ENCODE measurements at regions not wholly inside any gene's neighbourhood (a gene's known extent, or its start where the extent isn't known, plus 50 kb on each side); places are given as distances from the start of the nearest gene placed in this dataset.
"Not testable (repeated sequence)": the region's sequence is repeated elsewhere in the genome, so short reads cannot be mapped to it uniquely, and the experiment has no call there.

DNA sequence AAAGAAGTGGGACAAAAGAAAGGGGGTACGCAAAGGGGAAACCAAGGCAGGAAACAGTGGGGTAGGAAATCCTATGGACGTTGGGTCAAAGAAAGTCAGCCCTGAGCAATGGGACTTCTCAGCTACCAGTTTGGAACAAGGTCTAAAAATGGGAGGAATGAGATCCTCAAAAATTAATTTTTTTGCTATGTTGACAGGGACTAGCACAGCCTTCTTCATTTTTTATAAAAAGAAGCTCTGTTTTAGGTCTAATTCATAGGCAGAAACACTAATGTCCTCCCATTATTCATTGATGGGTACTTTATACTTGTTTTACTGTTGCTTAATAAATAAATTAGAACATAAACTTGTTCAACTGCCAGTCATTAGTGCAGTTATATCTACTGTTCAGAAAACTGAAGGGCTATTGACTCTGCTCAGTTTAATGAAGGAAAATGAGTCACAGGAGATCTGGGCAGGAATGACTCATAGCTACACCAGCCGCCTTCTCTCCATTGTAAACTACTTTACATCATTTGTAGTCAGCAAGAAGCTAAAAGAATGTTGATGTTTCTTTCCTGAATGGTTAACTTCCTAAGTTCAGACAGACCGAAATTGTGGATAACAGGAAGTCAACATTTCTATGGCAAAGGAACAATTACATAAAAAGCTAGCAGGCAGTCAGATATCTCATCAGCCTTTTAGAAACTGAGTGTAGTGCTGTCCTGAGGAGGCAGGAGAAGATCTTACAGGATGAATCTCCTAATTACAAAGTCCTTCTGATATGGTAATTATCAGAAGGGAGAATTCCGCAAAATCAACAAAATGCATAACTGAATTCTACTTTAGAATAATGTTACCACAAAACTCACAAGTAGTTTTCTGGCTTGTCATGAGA, 356.4 kb upstream of the PKN2 start:
- Mint-ChIP-seq H3K4me3 (no peak overlapping the region), H3K27me3 (ENCODE audit: low read depth in 3 of 3) (peaks cover 1 to 3% (median 1%) of the 10 kb centered on the region in 3 donors)

GRCh38 chr1:88330201-88330600, 353.9 kb upstream of the PKN2 start:
- Mint-ChIP-seq H3K9me3 (peaks cover 0 to 2% (median 0%) of the 10 kb centered on the region in 6 donors), H3K4me3 (no peak overlapping the region), H3K27me3 (ENCODE audit: low read depth in 3 of 3) (peaks cover 0 to 3% (median 1%) of the 10 kb centered on the region in 3 donors), H3K36me3 (no peaks in the 10 kb centered on the region), H3K27ac (no peak overlapping the region), H3K4me1 (no peaks in the 10 kb centered on the region)
- DNase-seq, result no peak

More for the DNA sequence above, 356.4 kb upstream of the PKN2 start:
- peaks cover 0 to 3% (median 0%) of the 10 kb centered on the region in 6 donors for H3K9me3 Mint-ChIP-seq
- H3K36me3 Mint-ChIP-seq, result no peaks in the 10 kb centered on the region
- DNase-seq, result no peak
- no peak overlapping the region for H3K27ac Mint-ChIP-seq
- no peaks in the 10 kb centered on the region for H3K4me1 Mint-ChIP-seq

DNA sequence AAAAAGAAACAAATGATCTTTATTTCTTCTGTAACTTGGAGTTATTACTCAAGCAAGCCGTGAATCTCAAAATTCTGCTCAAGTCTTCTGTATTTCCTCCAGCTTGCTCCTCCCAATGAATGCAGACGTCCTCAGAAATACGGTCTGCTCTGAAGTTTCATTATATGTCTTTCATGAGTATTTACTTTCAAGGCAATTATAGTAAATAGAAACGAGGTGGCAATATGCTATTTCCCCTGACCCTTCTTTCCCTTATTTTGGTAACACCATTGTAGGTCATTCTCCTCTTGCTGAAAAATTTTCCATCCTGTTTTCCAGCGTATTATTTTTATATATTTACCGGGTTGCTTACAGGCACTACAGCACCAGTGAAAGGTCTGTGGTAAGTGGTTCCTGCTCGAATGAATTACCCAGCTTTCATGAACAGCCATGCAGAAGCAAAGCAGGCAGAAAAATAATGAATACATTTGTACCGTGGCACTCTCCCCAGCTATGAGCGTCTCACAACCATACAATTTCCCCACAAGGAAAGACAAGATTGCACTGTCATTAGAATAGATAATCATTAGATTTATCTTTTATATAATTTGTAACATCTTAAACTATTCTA, 350.9 kb upstream of the PKN2 start:
- Mint-ChIP-seq H3K4me1 (no peaks in the 10 kb centered on the region), H3K27ac (no peak overlapping the region)

DNA sequence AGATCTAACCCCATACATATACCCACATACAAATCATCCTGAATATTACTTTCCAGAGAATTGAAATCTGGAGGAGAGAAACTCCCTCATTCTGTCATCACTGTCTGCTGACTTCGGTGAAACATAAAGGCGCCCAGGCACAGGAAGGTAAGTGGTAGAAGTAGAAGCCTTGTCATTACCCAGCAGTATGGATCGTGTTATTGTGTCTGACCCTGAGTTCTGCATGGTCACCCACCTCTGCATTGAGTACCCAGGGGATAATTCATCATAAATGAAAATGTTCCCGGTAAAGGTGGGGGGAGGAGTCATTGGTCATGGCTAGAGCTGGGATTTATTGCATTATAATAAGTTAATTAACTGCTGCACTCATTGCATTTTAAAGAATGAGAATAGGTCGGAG, 342.6 kb upstream of the PKN2 start:
- Mint-ChIP-seq H3K27me3 (ENCODE audit: low read depth in 3 of 3) (peaks cover 0 to 1% (median 0%) of the 10 kb centered on the region in 3 donors), H3K9me3 (peaks cover 4 to 17% (median 7%) of the 10 kb centered on the region in 6 donors), H3K4me1 (no peaks in the 10 kb centered on the region), H3K36me3 (no peaks in the 10 kb centered on the region), H3K27ac (no peak overlapping the region), H3K4me3 (no peak overlapping the region)
- DNase-seq, result no peak

More for the DNA sequence above, 350.9 kb upstream of the PKN2 start:
- Mint-ChIP-seq H3K27me3 (ENCODE audit: low read depth in 3 of 3) (peaks cover 0 to 1% (median 0%) of the 10 kb centered on the region in 3 donors), H3K9me3 (peaks cover 0 to 2% (median 0%) of the 10 kb centered on the region in 6 donors), H3K4me3 (no peak overlapping the region), H3K36me3 (no peaks in the 10 kb centered on the region)
- no peak for DNase-seq

DNA sequence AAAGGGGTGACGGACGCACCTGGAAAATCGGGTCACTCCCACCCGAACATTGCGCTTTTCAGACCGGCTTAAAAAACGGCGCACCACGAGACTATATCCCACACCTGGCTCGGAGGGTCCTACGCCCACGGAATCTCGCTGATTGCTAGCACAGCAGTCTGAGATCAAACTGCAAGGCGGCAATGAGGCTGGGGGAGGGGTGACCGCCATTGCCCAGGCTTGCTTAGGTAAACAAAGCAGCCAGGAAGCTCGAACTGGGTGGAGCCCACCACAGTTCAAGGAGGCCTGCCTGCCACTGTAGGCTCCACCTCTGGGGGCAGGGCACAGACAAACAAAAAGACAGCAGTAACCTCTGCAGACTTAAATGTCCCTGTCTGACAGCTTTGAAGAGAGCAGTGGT, 342.0 kb upstream of the PKN2 start:
- H3K36me3 Mint-ChIP-seq, result not testable (repeated sequence)

GRCh38 chr1:88350648-88351047, 333.4 kb upstream of the PKN2 start:
- H3K4me3 Mint-ChIP-seq, result no peak overlapping the region
- no peaks in the 10 kb centered on the region for H3K4me1 Mint-ChIP-seq
- H3K9me3 Mint-ChIP-seq, result peaks cover 0 to 4% (median 2%) of the 10 kb centered on the region in 6 donors
- H3K27me3 Mint-ChIP-seq (ENCODE audit: low read depth in 3 of 3), result no peaks in the 10 kb centered on the region
- no peak for DNase-seq
- no peaks in the 10 kb centered on the region for H3K36me3 Mint-ChIP-seq
- H3K27ac Mint-ChIP-seq, result no peak overlapping the region

More for the DNA sequence above, 342.0 kb upstream of the PKN2 start:
- DNase-seq; H3K4me3 Mint-ChIP-seq; H3K4me1 Mint-ChIP-seq; H3K27me3 Mint-ChIP-seq (ENCODE audit: low read depth in 3 of 3); H3K27ac Mint-ChIP-seq: not testable (repeated sequence)
- peaks cover 4 to 17% (median 7%) of the 10 kb centered on the region in 6 donors for H3K9me3 Mint-ChIP-seq

- no peaks in the 10 kb centered on the region for H3K27me3 Mint-ChIP-seq (ENCODE audit: low read depth in 3 of 3)
- DNase-seq, result no peak
- no peaks in the 10 kb centered on the region for H3K36me3 Mint-ChIP-seq
- H3K4me1 Mint-ChIP-seq, result no peaks in the 10 kb centered on the region
- H3K27ac Mint-ChIP-seq, result no peak overlapping the region
- no peak overlapping the region for H3K4me3 Mint-ChIP-seq
- peaks cover 0 to 6% (median 2%) of the 10 kb centered on the region in 6 donors for H3K9me3 Mint-ChIP-seq
Measured at GRCh38 chr1:88351960-88352359, 332.1 kb upstream of the PKN2 start.

DNA sequence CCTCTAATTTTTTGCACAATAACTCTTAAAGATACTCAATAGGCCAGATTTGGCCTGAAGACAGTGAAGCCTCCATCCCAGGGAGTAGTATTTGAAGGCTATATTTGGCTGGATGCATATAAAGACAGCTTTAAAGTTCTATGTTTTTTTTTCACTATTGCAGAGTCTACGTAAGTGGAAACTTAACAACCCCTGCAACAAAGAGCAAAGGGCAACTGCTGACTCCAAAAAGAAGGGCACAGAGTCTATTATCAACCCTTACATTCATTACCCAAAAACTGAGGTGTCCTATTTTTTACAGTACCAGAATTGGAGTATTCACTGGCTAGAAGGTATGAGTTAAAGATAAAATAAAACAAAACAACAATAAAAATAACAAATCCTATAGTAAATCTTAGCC, 329.8 kb upstream of the PKN2 start:
- DNase-seq, result no peak
- Mint-ChIP-seq H3K9me3 (peaks cover 0 to 6% (median 2%) of the 10 kb centered on the region in 6 donors), H3K4me1 (no peaks in the 10 kb centered on the region), H3K27ac (no peak overlapping the region), H3K36me3 (no peaks in the 10 kb centered on the region), H3K27me3 (ENCODE audit: low read depth in 3 of 3) (peaks cover 0 to 1% (median 0%) of the 10 kb centered on the region in 3 donors), H3K4me3 (no peak overlapping the region)

- no peak overlapping the region for H3K27ac Mint-ChIP-seq
- H3K27me3 Mint-ChIP-seq (ENCODE audit: low read depth in 3 of 3), result peaks cover 0 to 1% (median 0%) of the 10 kb centered on the region in 3 donors
- no peaks in the 10 kb centered on the region for H3K4me1 Mint-ChIP-seq
- no peak for DNase-seq
- no peak overlapping the region for H3K4me3 Mint-ChIP-seq
- no peaks in the 10 kb centered on the region for H3K36me3 Mint-ChIP-seq
- peaks cover 0 to 6% (median under 1%) of the 10 kb centered on the region in 6 donors for H3K9me3 Mint-ChIP-seq
Measured at GRCh38 chr1:88357729-88358128, 326.3 kb upstream of the PKN2 start.

DNA sequence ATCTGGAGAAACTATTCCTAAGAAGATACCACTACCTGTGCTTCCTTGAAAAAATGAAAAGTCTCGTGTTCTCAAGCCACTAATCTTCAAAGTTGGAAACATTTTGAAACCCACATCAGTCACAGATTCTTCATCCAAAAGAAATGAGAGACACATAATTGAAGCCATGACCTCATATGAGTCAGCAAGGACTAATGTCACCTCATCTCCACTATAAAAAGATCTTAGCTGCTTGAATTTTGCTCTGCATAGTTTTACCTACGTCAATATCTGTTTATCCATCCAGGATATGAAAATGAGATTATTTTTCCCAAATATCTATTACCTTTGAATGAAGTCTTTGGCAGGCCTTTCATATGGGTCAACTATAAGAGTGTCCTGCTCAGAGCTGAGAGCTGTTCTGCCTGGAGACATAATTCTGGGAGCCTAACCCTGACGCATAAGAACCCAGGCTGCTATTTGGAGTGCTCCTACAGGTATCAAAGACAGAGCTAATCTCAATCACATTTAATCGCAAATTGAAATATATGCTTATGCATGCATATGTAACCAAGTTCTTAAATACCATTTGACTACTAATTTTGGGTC, 312.5 kb upstream of the PKN2 start:
- peaks cover 0 to 2% (median 0%) of the 10 kb centered on the region in 6 donors for H3K9me3 Mint-ChIP-seq
- peaks cover 0 to 2% (median 1%) of the 10 kb centered on the region in 3 donors for H3K27me3 Mint-ChIP-seq (ENCODE audit: low read depth in 3 of 3)
- H3K4me1 Mint-ChIP-seq, result no peaks in the 10 kb centered on the region
- no peak overlapping the region for H3K4me3 Mint-ChIP-seq
- no peak overlapping the region for H3K27ac Mint-ChIP-seq
- no peak for DNase-seq
- no peaks in the 10 kb centered on the region for H3K36me3 Mint-ChIP-seq

- H3K36me3 Mint-ChIP-seq, result no peaks in the 10 kb centered on the region
- H3K9me3 Mint-ChIP-seq, result peaks cover 0 to 4% (median under 1%) of the 10 kb centered on the region in 6 donors
- H3K27ac Mint-ChIP-seq, result no peak overlapping the region
- H3K4me3 Mint-ChIP-seq, result no peak overlapping the region
- no peak for DNase-seq
- H3K4me1 Mint-ChIP-seq, result no peaks in the 10 kb centered on the region
- peaks cover 0 to 3% (median 0%) of the 10 kb centered on the region in 3 donors for H3K27me3 Mint-ChIP-seq (ENCODE audit: low read depth in 3 of 3)
Measured at GRCh38 chr1:88375977-88376376, 308.1 kb upstream of the PKN2 start.

GRCh38 chr1:88376421-88376820, 307.7 kb upstream of the PKN2 start:
- Mint-ChIP-seq H3K4me3 (no peak overlapping the region), H3K27me3 (ENCODE audit: low read depth in 3 of 3) (peaks cover 0 to 3% (median 2%) of the 10 kb centered on the region in 3 donors), H3K4me1 (no peaks in the 10 kb centered on the region), H3K27ac (no peak overlapping the region), H3K9me3 (peaks cover 0 to 4% (median under 1%) of the 10 kb centered on the region in 6 donors), H3K36me3 (no peaks in the 10 kb centered on the region)
- DNase-seq, result no peak

GRCh38 chr1:88378560-88378959, 305.5 kb upstream of the PKN2 start:
- Mint-ChIP-seq H3K36me3 (no peaks in the 10 kb centered on the region), H3K27ac (no peak overlapping the region), H3K4me1 (no peaks in the 10 kb centered on the region), H3K27me3 (ENCODE audit: low read depth in 3 of 3) (peaks cover 0 to 3% (median 2%) of the 10 kb centered on the region in 3 donors), H3K9me3 (peaks cover 0 to 4% (median 0%) of the 10 kb centered on the region in 6 donors), H3K4me3 (no peak overlapping the region)
- no peak for DNase-seq

- H3K27me3 Mint-ChIP-seq (ENCODE audit: low read depth in 3 of 3), result peaks cover 0 to 2% (median 0%) of the 10 kb centered on the region in 3 donors
- H3K27ac Mint-ChIP-seq, result no peak overlapping the region
- no peak overlapping the region for H3K4me3 Mint-ChIP-seq
- H3K4me1 Mint-ChIP-seq, result no peaks in the 10 kb centered on the region
- H3K9me3 Mint-ChIP-seq, result peaks cover 0 to 14% (median 5%) of the 10 kb centered on the region in 6 donors
- no peak for DNase-seq
- H3K36me3 Mint-ChIP-seq, result no peaks in the 10 kb centered on the region
Measured at GRCh38 chr1:88394958-88395357, 289.1 kb upstream of the PKN2 start.

All from immature natural killer cell (primary cell).